WERI-Rb-1 (cell line): ENCODE measurements at regions not wholly inside any gene's neighbourhood (a gene's known extent, or its start where the extent isn't known, plus 50 kb on each side); places are given as distances from the start of the nearest gene placed in this dataset.

Experiments used
- DNase-seq: peaks from one replicate; pipeline ENCODE4 v3.0.0-alpha.2; 2020
- H3K27ac ChIP-seq: fragments of 250-450 bp; sonication (Bioruptor Pico); 2 replicates; pipeline ENCODE4 v1.5.1; 2020; ENCODE audit warnings: mild to moderate bottlenecking, moderate library complexity
- H3K27me3 ChIP-seq: fragments of 250-450 bp; sonication (Bioruptor Pico); 2 replicates; pipeline ENCODE4 v1.5.1; 2021; ENCODE audit warnings: mild to moderate bottlenecking, low read depth, moderate library complexity; ENCODE audit not compliant: insufficient read depth, severe bottlenecking
- H3K36me3 ChIP-seq: fragments of 250-450 bp; sonication (Bioruptor Pico); 2 replicates; pipeline ENCODE4 v1.5.1; 2020; ENCODE audit warnings: mild to moderate bottlenecking, moderate library complexity
- H3K4me3 ChIP-seq: 2 replicates; pipeline ENCODE4 v1.5.1; 2011; ENCODE audit warnings: low read depth, mild to moderate bottlenecking, control low read depth, low read length
- H3K9me3 ChIP-seq: fragments of 250-450 bp; sonication (Bioruptor Pico); 2 replicates; pipeline ENCODE4 v1.5.1; 2021; ENCODE audit warnings: mild to moderate bottlenecking, moderate library complexity; ENCODE audit not compliant: severe bottlenecking
- TF ChIP-seq, protein P1 (sequence below): IDR thresholded peaks from 2 replicates; pipeline ENCODE4 v1.5.1; 2011; ENCODE audit warnings: low read depth, mild to moderate bottlenecking, control low read depth, inconsistent platforms, low read length

DNA sequence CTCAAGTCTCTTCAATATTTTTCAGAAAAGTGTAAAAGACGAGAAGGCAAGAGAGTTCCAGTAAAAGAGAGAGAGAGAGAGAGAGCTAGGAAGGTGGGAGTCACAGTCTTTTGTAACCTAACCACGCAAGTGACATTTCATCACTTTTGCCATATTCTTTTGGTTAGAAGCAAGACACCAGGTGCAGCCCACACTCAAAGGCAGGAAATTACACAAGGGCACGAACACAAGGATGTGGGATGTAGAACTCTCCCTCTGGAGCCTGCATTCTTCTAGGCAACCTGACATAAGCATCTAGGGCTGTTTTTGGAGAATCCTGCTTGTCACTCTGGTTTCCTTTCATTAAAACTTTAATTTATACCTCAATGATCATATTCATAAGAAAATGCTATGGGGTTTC, 1213.1 kb downstream of the DNAJB9 start:
- Histone ChIP-seq H3K27me3 (no peaks in the 10 kb centered on the region), H3K9me3 (no peaks in the 10 kb centered on the region), H3K36me3 (no peaks in the 10 kb centered on the region), H3K27ac (no peak overlapping the region), H3K4me3 (no peak overlapping the region)
- TF ChIP-seq, protein P1, sequence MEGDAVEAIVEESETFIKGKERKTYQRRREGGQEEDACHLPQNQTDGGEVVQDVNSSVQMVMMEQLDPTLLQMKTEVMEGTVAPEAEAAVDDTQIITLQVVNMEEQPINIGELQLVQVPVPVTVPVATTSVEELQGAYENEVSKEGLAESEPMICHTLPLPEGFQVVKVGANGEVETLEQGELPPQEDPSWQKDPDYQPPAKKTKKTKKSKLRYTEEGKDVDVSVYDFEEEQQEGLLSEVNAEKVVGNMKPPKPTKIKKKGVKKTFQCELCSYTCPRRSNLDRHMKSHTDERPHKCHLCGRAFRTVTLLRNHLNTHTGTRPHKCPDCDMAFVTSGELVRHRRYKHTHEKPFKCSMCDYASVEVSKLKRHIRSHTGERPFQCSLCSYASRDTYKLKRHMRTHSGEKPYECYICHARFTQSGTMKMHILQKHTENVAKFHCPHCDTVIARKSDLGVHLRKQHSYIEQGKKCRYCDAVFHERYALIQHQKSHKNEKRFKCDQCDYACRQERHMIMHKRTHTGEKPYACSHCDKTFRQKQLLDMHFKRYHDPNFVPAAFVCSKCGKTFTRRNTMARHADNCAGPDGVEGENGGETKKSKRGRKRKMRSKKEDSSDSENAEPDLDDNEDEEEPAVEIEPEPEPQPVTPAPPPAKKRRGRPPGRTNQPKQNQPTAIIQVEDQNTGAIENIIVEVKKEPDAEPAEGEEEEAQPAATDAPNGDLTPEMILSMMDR: no peak
- no peak for DNase-seq

DNA sequence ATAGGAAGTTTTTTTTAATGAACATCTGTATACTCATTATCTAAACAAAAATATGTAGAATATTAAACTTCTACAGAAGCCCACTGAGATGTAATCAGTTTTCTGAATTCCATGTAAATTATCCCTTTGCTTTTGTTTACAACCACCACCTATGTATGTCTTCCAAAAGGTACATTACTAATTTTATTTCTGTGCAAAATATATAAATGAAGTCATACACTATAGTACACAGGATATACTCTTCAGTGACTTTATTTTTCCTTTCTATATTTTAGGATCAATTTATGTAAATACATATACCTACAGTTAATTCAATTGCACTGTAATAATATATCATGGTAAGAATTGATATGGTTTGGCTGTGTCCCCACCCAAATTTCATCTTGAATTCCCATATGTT, 1236.9 kb downstream of the DNAJB9 start:
- no peaks in the 10 kb centered on the region for H3K27me3 ChIP-seq
- TF ChIP-seq, protein P1: no peak
- H3K9me3 ChIP-seq: peaks cover 3% of the 10 kb centered on the region
- no peak overlapping the region for H3K4me3 ChIP-seq
- no peak for DNase-seq
- H3K27ac ChIP-seq: no peak overlapping the region
- H3K36me3 ChIP-seq: no peaks in the 10 kb centered on the region

DNA sequence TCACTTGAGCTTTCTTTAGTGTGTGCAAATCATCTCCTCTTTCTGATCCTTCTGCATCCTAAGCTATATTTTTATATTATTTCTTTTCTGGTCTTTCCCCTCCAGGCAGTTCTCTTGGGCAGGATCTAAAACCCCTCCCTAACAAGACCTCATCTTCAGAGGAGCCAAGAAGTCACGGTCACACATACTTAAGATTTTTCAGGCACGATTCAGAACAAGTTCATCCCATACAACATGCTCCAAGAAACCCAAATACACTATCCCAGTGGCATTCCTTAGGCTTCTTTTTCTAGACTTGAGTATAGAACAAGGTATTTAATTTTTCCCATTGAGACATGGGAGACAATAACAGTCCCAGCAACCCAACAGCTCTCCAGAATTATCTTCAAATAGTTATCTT, 1251.5 kb downstream of the DNAJB9 start:
- Histone ChIP-seq H3K9me3 (no peaks in the 10 kb centered on the region), H3K27me3 (no peaks in the 10 kb centered on the region), H3K36me3 (no peaks in the 10 kb centered on the region), H3K27ac (no peak overlapping the region), H3K4me3 (no peak overlapping the region)
- TF ChIP-seq, protein P1: no peak
- DNase-seq: no peak

DNA sequence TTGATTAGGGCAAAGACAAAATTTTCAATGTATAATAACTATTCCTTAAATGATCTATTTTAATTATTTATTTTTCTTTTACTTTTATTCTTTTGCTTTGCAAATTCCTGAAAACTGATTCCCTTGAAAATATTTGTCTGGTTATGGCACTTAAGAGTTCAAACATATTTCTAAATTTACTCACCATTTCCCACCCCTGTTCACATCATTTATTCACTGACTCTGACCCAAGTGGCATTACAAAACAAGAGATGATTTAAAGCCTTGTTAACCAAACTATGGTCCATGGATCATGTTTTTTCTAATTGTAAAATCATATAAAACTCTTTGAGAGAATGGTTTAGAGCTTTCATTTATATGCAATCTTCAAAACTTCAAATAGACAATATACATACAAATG, 1256.1 kb upstream of the LRRN3 start:
- Histone ChIP-seq H3K27ac (no peak overlapping the region), H3K9me3 (no peaks in the 10 kb centered on the region), H3K36me3 (no peaks in the 10 kb centered on the region), H3K27me3 (no peaks in the 10 kb centered on the region), H3K4me3 (no peak overlapping the region)
- TF ChIP-seq, protein P1: no peak
- DNase-seq: no peak

DNA sequence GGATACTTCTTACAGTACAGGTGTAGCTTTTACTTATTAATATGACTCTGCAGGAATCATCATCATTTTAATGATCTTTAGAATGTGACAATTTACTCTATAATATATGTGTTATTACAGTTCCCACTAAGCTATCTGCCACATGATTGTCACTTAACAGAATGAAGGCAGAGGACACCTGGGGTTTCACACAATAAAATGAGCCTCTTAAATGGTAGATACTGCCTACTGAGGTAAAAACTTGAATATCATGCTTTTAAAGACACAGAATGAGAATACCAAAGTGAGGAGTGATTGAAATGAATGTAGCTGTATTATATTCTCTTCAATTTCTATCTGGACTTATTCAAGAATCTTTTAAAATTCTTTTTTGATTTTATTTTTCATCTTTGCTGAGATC, 1255.3 kb upstream of the LRRN3 start:
- H3K4me3 ChIP-seq: no peak overlapping the region
- no peaks in the 10 kb centered on the region for H3K9me3 ChIP-seq
- TF ChIP-seq, protein P1: no peak
- no peaks in the 10 kb centered on the region for H3K27me3 ChIP-seq
- H3K27ac ChIP-seq: no peak overlapping the region
- DNase-seq: no peak
- H3K36me3 ChIP-seq: no peaks in the 10 kb centered on the region

DNA sequence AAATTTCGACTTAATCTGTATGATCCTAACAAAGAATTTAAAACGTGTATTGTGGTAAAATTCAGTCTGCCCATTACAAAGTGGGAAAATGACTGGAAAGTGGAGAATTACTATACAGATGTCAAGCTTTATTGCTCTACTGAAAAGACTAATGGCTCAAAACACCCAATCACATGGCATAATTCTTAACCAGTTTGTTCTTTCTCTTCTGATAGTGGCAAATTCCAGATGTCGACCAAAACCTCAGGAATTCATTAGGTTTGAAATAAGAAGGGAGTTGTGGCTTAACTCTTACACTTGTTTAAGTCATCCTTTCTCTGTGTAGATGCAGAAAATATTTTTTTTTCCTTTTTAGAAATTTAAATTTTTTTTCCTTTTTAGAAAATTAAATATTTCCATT, 1254.9 kb upstream of the LRRN3 start:
- H3K36me3 ChIP-seq: no peaks in the 10 kb centered on the region
- no peak for DNase-seq
- no peaks in the 10 kb centered on the region for H3K27me3 ChIP-seq
- no peak overlapping the region for H3K4me3 ChIP-seq
- H3K27ac ChIP-seq: no peak overlapping the region
- no peaks in the 10 kb centered on the region for H3K9me3 ChIP-seq
- TF ChIP-seq, protein P1: no peak
